Astrocyte of the spinal cord (primary cell): ENCODE measurements at regions not wholly inside any gene's neighbourhood (a gene's known extent, or its start where the extent isn't known, plus 50 kb on each side); places are given as distances from the start of the nearest gene placed in this dataset.

ENCODE experiments used
- DNase-seq: peaks from one replicate; pipeline ENCODE4 v3.0.0; 2011; ENCODE audit warnings: low read depth, low spot score
- H3K4me3 ChIP-seq: 2 replicates; pipeline ENCODE4 v1.5.1; 2011; ENCODE audit warnings: low read depth, mild to moderate bottlenecking, low read length, moderate library complexity
- in situ Hi-C: cut with HindIII; loops from 2 replicates; pipeline ENCODE4 v1.10.0; 2017; ENCODE audit warnings: low sequenced_read_pairs
- TF ChIP-seq, protein P1 (sequence below): IDR thresholded peaks from 2 replicates; pipeline ENCODE4 v1.5.1; 2012; ENCODE audit warnings: low read depth, mild to moderate bottlenecking, low read length, inconsistent platforms

- peak; percentile 95 for DNase-seq
- in situ Hi-C loops, result no loop called here
These were observed 70.4 kb upstream of the TLE1 start for GRCh38 chr9:81759680-81760215.

DNA sequence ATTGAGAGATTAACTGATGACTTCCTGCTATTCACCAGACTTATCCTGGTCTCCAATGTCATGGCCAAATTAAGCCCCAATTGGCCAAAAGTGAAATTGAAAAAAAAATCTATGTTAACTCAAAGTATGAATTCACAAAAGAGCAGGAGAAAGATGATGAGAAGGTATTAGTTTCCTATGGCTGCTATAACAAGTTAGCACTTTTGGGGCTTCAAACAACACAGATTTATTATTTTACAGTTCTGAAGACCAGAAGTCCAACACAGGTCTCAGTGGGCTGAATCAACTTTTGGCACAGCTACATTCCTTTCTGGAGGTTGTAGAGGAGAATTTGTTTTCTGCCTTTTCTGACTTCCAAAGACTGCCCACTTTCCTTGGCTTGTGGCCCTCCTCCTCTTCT is 78.6 kb upstream of the TLE1 start:
- in situ Hi-C loops, result no loop called here
- TF ChIP-seq, protein P1, sequence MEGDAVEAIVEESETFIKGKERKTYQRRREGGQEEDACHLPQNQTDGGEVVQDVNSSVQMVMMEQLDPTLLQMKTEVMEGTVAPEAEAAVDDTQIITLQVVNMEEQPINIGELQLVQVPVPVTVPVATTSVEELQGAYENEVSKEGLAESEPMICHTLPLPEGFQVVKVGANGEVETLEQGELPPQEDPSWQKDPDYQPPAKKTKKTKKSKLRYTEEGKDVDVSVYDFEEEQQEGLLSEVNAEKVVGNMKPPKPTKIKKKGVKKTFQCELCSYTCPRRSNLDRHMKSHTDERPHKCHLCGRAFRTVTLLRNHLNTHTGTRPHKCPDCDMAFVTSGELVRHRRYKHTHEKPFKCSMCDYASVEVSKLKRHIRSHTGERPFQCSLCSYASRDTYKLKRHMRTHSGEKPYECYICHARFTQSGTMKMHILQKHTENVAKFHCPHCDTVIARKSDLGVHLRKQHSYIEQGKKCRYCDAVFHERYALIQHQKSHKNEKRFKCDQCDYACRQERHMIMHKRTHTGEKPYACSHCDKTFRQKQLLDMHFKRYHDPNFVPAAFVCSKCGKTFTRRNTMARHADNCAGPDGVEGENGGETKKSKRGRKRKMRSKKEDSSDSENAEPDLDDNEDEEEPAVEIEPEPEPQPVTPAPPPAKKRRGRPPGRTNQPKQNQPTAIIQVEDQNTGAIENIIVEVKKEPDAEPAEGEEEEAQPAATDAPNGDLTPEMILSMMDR, result no peak

More at GRCh38 chr9:81759680-81760215, 70.4 kb upstream of the TLE1 start:
- no peak overlapping the region for H3K4me3 ChIP-seq
- TF ChIP-seq, protein P1, result no peak

GRCh38 chr9:81771571-81771970 is 82.2 kb upstream of the TLE1 start:
- in situ Hi-C loops, result no loop called here
- TF ChIP-seq, protein P1, result no peak
- no peak overlapping the region for H3K4me3 ChIP-seq
- DNase-seq, result peak; percentile 63

More for the DNA sequence above, 78.6 kb upstream of the TLE1 start:
- DNase-seq, result no peak
- no peak overlapping the region for H3K4me3 ChIP-seq

DNA sequence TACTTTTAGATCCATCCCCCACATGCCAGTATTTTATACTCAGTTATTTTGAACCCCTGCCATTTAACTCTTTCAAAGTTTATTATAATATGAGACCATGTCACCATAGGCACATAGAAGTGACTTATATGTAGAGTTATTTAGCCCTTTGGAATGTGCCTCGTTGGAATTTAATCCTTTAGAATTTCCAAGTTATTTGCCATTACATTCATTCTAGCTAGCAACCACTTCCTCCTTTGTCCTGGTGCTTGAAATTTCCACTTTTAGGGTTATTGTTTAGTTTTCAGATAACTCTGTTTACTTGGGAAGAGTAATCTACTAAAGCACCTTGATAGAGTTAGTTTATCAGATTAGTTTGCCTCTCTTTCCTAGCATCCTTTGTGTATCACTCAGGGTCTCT is 82.8 kb upstream of the TLE1 start:
- TF ChIP-seq, protein P1, result no peak
- DNase-seq, result peak; percentile 43
- in situ Hi-C loops, result no loop called here
- H3K4me3 ChIP-seq, result no peak overlapping the region

DNA sequence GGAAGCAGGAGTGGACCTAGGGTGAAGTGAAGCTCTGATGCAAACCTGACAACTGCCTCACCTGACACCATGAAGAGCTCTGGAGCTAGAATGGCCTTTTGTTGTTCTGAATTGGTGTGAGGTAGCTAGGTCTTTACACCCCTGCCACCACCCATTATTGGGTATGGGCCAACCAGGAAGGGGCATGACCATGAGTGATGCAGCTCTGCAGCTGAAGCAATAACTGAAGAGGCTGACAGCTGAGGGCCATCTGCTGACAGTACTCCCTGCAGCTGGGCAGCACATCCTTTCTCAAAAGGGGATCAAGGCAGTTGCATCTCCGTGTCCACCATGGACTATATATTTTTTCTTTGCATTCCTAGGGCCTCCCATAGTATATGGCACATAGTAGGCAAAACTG is 87.0 kb upstream of the TLE1 start:
- TF ChIP-seq, protein P1, result no peak
- H3K4me3 ChIP-seq, result no peak overlapping the region
- in situ Hi-C loops, result no loop called here
- DNase-seq, result no peak

DNA sequence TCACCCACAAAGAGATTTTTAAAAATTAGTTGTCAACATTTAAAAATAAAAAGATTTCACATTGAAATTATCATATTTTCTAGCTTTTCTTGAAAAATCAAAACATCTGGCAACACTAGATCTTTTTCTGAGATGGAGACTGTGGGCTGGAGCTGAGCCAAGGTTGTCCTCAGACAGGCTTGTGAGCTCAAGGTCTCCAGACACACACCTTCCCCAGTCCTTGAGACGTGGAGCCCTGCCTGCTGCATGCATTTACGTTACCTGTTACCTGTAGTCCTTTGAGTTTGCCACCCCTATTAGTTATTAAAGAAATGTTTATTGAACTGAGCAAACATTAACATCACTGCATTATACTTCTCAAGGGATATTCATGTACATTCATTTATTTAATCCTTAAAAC is 87.5 kb upstream of the TLE1 start:
- no peak for DNase-seq
- no peak overlapping the region for H3K4me3 ChIP-seq
- TF ChIP-seq, protein P1, result no peak
- in situ Hi-C loops, result no loop called here

GRCh38 chr9:81777482-81777881 is 88.1 kb upstream of the TLE1 start:
- TF ChIP-seq, protein P1, result no peak
- in situ Hi-C loops, result no loop called here
- no peak for DNase-seq
- no peak overlapping the region for H3K4me3 ChIP-seq
